ENCODE measurements at regions not wholly inside any gene's neighbourhood (a gene's known extent, or its start where the extent isn't known, plus 50 kb on each side); places are given as distances from the start of the nearest gene placed in this dataset.

DNA sequence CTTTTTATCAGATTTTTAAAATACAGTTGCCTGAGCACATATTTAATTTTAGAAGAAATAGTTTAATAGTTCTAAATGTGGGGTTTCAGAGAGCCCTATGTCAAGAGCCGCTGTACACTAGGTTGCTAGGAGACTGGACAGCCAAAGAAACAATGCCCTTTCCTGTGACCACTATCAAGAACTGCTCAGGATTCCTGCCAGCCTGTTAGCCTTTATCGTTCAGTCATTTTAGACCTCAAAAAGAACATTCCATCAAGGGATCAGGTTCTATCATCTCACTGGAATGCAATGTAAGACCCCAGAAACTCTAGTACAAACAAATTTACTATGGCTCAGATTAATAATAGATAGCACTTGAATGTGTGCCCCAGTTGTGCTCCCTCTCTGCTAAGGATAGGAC, 181.2 kb upstream of the CCN2 start:
- TF ChIP-seq, protein P1, sequence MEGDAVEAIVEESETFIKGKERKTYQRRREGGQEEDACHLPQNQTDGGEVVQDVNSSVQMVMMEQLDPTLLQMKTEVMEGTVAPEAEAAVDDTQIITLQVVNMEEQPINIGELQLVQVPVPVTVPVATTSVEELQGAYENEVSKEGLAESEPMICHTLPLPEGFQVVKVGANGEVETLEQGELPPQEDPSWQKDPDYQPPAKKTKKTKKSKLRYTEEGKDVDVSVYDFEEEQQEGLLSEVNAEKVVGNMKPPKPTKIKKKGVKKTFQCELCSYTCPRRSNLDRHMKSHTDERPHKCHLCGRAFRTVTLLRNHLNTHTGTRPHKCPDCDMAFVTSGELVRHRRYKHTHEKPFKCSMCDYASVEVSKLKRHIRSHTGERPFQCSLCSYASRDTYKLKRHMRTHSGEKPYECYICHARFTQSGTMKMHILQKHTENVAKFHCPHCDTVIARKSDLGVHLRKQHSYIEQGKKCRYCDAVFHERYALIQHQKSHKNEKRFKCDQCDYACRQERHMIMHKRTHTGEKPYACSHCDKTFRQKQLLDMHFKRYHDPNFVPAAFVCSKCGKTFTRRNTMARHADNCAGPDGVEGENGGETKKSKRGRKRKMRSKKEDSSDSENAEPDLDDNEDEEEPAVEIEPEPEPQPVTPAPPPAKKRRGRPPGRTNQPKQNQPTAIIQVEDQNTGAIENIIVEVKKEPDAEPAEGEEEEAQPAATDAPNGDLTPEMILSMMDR (optimal IDR thresholded peaks at IDR 0.05 in 1 of 3, IDR thresholded peaks at IDR 0.05 in 1 of 3, conservative IDR thresholded peaks at IDR 0.05 in 1 of 3; ENCODE audit: extremely low read depth in 1 of 3, insufficient read depth in 2 of 3, low read length in 3 of 3): no peak
- no peak for TF ChIP-seq EZH2 (IDR thresholded peaks at IDR 0.05; ENCODE audit: low read length)

Measured in keratinocyte (primary cell).